Renal pelvis (tissue), 1 donor: ENCODE measurements at regions not wholly inside any gene's neighbourhood (a gene's known extent, or its start where the extent isn't known, plus 50 kb on each side); places are given as distances from the start of the nearest gene placed in this dataset.

Experiments
- DNase-seq: peaks from one replicate; pipeline ENCODE4 v3.0.0-alpha.2; 2013

DNA sequence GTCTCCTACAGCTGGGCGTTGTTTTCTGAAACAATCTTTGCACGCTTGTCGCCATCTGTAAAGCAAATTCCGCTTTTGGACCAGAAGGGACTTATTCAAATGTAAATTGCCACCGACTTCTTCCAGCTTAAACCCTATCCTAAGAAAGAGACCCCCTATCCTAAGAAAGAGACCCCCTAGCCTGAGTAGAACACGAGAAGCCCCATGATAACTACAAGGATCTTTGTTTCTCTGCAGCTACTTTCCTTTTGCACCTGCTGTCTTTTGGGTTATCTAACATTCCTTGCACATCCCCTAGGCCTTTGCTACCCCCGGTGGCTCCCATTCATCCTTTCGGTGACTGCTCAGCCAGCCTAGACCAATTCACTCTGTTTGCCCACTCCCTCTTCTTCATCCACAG lies 536.0 kb upstream of the PRKX start:
- DNase-seq: no peak

DNA sequence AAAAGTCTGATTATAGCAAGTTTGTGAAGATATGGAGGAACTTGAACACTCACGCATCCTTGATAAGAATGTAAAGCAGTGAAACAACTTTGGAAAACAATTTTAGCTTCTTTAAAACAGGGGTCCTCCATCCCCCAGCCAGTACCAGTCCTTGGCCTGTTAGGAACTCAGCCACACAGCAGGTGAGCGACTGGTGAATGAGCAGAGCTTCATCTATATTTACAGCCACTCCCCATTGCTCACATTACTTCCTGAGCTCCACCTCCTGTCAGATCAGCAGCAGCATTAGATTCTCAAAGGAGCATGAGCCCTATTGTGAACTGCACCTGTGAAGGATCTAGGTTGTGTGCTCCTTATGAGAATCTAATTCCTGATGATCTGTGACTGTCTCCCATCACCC lies 530.3 kb upstream of the PRKX start:
- DNase-seq: no peak

DNA sequence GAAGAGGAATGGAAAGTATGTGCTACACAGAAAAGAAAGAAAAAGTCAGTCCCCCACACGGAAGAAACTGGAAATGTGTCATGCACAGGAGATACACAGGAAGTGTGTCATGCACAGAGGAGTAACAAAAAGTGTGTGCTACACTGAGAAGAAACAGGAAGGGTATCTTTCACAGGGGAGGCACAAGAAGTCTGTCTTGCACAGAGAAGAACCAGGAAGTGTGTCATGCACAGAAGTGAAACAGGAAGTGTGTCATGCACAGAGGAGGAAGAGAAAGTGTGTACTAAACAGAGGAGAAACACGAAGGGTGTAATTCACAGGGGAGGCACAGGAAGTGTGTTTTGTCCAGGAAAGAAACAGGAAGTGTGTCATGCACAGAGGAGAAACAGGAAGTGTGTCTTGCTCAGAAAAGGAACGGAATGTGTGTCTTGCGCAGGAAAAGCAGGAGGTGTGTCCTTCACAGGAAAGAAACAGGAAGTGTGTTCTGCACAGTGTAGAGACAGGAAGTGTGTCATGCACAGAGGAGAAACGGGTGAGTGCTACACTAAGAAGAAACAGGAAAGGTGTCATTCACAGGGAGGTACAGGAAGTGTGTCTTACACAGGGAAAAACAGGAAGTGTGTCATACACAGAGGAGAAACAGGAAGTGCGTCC lies 527.2 kb upstream of the PRKX start:
- DNase-seq: no peak

DNA sequence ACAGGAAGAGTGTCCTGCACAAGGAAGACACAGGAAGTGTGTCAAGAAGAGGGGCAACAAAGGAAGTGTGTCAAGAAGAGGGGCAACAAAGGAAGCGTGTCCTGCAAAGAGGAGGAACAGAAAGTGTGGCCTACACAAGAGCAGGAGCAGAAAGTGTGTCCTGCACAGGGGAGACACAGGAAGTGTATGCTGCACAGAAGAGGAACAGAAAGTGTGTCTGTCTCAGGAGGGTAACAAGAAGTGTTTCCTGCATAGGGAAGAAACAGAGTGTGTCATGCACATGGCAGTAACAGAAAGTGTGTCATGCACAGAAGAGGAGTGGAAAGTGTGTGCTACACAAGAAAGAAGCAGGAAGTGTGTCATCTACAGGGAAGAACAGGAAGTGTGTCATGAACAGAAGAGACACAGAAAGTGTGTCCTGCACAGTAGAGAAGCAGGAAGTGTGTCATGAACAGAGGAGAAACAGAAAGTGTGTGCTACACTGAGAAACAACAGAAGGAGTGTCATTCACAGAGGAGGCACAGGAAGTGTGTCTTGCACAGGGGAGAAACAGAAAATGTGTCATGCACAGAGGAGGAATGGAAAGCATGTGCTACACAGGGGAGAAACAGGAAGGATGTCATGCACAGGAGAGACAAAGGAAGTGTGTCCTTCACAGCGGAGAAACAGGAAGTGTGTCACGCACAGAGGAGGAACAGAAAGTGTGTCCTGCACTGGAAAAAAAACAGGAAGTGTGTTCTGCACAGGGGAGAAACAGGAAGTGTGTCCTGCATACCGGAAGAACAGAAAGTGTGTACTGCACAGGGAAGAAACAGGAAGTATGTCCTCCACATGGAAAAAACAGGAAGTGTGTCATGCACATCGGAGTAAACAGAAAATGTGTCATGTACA lies 526.4 kb upstream of the PRKX start:
- no peak for DNase-seq

DNA sequence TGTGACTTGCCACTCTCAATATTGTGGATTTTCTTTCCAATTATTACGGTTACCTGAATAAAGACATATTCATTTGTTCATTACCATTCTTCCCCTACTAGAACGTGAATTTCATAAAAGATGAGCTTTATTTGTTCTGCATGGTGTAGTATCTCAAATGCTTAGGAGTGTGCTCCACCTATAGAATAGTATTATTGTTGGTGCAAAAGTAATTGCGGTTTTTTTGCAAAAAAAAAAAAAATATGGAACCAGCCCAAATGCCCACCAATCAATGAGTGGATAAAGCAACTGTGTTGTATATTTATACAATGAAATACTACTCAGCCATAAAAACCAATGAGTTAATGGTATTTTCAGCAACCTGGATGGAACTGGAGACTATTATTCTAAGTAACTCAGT lies 525.5 kb upstream of the PRKX start:
- DNase-seq: no peak

DNA sequence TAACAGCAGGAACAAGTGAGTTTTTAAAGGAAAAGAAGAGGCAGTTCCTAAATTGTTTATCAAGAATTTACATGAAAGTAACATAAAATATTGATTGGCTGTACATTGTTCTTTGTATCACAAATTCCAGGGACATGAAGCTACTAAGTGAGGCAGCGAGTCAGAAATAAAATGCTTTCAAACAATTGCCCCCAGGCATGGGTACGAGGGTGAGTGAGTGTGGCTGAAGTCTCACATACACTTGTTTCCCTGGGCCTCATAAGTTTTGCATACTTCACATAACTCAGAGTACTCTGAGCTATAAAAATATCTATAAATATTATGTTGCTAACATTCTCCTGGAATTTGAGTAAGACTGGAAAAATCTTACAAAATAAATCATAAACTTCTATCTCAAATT lies 511.6 kb upstream of the PRKX start:
- no peak for DNase-seq

DNA sequence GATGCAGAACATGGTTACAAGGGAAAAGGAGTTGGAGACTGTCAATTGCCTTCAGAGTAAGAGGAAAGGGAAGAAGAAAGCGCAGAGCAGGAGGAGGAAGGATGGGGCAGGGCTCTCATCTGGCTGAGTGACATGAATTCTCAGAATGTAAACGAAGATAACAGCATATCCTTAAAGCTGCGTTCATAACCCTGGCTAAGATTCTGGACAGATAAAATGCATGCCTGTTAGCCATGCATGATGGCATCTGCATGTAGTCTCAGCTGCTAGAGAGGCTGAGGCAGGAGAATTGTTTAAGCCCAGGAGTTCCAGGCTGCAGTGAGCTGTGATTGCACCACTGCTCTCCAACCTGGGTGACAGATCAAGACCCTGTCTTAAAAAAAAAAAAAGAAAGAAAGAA lies 493.5 kb upstream of the PRKX start:
- DNase-seq: no peak

DNA sequence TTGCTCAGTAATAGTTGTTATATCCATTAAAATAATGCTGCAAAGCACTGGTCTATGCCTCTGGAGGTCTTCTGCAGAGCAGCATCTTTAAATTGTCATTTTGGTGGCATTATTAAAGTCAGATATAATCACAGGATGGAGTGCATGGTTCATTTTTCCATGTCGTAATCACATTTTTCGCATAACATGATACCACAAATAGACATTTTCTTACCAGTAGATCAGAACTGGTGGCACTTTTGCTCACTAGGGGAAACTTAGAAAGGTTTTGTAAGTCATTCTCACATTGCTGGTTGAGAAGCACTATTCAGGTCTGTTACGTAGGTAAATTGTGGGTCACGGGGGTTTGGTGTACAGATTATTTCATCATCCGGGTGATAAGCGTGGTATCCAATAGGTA lies 484.5 kb upstream of the PRKX start:
- DNase-seq: no peak

DNA sequence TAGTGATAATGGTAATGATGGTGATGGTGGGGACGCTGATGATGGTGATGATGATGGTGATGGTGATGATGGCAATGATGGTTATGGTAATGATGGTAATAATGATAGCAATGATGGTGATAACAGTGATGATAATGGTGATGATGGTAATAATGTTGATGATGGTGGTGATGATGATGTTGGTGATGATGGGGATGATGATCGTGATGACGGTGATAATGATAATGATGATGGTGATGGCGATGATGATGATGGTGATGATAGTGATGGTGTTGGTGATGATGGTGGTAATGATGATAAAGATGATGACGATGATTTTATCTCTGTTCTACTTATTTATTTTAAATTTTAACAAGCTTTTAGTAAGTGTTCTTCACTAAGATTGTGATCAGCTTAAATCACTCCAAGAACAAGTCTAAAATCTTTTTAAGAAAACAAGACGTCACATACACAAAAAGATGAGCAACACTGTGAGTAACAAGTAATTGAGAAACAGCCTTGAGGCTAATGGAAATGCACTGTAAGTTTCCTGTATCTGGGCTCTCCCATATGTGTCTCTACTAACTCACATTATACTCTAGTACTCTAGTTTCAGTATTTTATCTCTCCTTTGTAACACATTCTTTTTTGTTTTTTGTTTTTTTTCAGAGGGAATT lies 480.2 kb upstream of the PRKX start:
- no peak for DNase-seq

DNA sequence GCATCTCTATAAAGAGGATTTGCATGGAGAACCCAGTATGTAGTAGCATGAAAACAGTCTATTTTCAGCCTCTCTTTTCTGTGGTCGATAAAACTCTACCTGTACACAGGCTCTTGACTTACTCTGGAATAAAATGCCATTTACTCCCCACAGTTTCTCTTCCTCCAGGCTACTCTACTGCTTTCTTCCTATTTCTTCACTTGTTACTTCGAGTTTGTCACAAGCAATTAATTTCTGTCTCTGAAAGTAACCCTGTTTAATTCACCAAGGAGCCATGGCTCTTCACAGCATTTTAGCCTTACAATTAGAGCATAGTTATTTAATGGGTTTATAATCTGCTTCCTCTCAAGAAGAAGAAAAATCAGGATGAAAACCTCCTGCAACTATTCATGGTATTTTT lies 472.9 kb upstream of the PRKX start:
- no peak for DNase-seq

DNA sequence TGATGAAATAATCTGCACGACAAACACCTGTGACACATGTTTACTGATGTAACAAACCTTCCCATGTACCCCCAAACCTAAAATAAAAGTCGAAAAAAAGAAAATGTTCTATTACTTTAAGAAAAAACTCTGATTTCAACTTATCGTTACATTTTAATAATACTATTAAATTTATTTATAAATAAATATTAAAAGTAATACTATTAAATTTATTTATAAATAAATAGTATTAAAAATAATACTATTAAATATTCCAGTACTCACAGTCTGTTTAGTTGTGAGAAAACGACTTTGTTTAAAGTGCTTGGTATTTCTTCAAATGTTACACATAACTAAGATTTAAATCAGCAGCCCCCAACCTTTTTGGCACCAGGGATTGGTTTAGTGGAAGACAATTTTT lies 471.6 kb upstream of the PRKX start:
- no peak for DNase-seq

DNA sequence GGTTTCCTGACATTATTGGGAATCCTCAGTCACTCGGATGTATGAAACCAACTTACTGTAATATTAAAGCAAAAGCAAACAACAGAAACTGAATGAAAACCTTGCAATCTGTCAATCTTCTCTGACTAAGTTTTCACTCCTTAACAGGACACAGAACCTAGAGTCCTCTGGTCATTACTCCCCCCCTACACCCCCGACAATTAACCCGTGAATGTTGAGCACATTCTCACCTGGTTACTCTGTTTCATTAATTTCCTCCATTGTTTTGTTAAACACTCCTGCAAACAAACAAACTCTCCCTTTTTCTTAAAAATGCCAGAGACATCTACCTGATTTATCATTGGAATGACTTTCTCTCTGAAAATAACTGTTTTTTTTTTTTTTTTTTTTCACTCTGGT lies 469.0 kb upstream of the PRKX start:
- DNase-seq: no peak

DNA sequence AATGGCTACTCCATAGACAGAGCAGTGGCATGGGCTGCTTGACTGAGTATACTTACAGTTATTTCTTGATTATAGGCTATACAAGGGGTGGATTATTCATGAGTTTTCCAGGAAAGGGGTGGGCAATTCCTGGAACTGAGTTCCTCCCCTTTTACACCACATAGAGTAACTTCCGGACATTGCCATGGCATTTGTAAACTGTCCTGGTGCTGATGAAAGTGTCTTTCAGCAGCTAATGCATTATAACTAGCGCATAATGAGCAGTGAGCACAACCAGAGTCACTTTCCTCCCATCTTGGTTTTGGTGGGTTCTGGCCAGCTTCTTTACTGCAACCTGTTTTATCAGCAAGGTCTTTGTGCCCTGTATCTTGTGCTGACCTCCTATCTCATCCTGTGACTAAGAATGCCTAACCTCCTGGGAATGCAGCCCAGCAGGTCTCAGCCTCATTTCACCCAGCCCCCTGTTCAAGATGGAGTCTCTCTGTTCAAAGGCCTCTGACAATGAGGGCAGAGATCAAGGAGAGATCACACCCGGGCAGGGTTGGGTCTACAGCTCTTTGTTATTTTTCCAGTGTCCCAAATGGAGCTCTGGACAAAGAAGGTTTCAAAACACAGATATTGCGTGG lies 468.4 kb upstream of the PRKX start:
- no peak for DNase-seq

DNA sequence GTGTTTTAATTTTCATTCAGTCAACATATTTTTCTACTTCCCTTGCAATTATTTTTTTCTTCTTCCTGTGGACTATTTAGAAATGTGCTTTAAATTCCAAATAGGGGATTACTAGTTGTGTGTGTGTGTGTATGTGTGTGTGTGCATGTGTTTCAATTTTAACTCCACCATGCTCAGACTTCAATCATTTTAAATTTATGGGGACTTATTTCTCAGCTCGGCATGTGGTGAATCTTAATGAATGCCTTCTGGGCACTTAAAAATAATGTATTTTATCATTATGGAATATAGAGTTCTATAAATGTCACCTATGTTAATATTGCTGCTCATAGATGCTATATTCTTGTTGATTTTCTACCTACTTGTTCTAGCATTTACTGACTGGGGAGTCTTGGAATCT lies 465.6 kb upstream of the PRKX start:
- DNase-seq: no peak

DNA sequence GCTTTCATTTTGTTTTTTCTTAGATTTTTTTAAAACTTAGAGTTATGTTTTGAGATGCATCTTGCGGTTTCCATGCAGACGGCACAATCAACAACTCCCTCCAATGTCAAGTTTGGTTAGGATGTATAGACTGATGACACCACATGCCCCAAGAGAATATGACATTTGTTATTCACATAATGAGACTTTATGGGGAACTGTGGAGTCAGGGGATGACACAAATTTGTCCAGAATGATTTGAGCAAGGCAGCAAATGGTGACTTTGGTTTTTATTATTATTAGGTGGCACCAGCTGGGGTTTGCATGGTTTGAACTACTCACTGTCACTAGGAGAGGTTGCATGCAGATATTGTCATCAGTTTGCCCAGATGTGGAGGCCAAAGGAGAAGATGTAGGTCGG lies 461.8 kb upstream of the PRKX start:
- DNase-seq: no peak

DNA sequence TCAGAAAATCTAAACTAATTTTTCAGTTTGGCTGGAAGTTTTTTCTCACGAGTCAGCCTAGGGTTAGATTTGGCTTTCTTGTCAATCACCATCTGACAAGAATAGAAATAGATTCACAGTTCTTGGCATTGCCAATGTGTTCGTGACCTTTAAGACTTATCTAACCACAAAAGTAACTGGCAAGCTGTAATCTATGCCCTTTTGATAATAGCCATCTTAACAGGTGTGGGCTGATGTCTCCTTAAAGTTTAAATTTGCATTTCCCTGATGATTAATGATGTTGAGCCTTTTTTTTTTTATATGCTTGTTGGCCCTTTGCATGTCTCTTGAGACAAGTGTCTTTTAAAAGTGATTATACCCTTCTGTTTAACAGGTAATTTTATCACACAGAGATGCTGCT lies 460.3 kb upstream of the PRKX start:
- no peak for DNase-seq

DNA sequence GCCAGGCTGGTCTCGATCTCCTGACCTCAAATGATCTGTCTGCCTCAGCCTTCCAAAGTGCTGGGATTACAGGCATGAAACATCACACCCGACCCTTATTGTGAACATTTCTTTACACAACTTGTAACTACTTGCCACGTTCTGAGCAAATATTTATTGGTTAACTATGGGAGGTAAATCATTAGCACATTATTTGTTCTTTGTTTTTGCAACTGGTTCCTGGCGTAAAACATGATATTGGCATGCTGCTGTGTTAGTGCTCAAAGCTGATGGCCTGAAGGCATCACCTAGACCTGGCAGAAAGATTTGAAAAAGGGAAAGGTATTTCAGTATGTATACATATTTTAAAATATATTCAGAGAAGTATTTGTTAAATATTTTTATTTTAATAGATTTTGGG lies 438.3 kb upstream of the PRKX start:
- DNase-seq: no peak

DNA sequence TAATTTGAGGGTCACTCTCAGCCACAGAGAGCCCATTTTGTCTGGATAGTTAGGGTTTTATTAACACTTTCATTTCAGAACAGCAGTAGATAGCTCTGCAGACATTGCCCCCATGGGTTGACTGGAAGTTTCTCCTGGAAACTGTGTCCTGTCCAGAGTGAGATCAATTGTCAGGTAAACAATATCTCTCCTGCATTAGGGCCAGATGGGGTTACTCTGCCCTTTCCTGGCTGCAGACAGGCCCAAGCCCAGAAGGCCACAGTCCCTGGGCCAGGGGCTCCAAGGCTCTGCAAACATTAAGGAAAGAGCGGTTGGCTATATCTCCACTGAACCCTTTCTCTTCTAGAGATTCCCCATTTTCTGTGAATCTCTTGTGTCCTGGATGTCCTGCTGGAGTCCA lies 436.8 kb upstream of the PRKX start:
- no peak for DNase-seq

DNA sequence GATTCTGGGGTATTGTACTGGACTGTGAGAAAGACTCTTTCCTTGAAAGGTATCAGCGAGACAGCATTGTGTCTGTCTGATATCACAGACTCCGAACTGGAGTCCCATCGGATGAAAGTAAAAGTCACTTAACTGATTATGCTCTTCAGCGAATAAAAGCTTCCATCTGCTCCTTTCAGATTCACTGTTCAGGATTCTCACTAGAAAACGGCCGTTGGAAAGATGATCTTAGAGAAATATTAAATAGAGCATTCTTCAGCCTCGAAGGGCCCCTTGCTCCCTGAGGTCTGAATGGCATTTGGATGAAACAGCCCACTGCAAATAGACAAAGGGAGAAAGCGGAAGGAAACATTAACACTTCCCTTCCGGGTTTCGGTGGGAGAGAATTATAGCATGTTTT lies 416.2 kb upstream of the PRKX start:
- no peak for DNase-seq

DNA sequence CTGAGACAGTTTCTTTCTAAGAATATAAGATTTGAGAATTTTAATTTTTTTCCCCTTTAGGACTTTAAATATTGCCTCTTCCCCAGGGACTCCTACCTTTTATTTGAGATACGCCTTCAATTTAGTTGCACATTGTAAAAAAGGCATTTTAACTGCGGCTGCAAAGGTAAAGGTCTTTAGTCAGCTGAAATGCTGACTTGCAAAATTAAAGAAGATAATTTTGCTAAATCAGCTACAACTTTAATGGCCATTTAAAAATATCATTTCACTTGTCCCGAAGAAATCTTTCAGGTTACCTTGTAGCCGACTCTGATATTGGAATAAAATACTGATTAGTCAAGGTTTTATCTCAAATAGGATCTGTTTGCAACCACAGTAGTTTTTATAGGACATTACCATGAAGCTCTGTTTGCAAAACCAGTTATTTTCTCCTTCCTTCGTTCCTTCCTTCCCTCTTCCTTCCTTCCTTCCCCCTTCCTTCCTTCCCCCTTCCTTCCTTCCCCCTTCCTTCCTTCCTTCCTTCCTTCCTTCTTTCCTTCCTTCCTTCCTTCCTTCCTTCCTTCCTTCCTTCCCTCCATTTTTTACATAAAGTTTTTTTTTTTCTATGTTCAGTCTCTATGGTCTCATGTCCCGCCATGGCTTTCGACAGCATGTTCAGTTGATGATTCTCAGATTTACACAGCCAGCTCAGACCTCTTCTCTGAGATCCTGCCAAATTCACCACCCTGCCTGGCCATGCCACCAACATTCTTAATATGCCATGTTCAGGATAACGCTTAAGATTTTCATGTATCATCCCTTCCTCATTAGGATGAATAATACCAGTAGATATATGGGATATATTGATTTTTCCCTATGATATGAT lies 405.4 kb upstream of the PRKX start:
- DNase-seq: no peak

DNA sequence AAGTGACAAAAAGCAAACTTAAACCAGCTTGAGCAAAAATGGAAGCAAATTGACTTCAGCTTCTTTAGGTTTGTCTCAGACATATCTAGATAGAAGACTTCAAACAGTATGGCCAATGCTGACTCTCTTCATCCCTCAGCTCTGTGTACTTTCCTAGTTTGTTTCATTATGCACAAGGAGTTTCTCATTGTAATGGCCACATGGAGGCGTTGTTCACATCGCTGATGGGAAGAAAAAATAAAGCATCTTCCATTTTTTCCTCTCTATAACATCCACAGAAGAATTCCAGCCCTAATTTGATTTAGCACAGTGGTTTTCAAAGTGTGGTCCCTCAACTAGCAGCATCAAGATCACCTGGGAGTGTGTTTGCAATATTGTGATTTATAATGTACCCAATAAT lies 397.5 kb upstream of the PRKX start:
- DNase-seq: no peak

DNA sequence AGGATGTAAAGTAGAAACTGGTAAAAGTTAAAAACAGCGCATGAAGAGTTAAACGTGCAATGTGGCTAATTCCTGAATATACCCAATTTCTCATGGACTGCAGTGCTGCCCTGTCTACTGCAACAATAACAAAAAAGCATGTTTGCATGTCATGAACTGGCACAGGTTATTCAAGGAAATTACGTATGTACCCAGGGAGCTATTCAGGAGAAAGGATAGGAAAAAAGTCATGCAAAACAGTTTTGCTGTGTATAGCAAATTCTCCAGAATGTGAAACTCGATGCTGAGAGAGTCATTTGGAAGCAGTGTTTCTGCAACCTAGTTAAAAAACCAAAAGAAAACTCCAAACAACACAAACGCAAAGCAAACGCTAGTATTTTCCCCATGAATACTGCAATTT lies 381.5 kb upstream of the PRKX start:
- no peak for DNase-seq
